ENCODE measurements at regions not wholly inside any gene's neighbourhood (a gene's known extent, or its start where the extent isn't known, plus 50 kb on each side); places are given as distances from the start of the nearest gene placed in this dataset.

- TF ChIP-seq CTCF (IDR thresholded peaks at IDR 0.05 in 4 of 5, conservative IDR thresholded peaks at IDR 0.05 in 1 of 5) (no peak), POLR2A (IDR thresholded peaks at IDR 0.05) (no peak)
Measured at GRCh38 chr10:4481192-4481591, 344.8 kb upstream of the AKR1E2 start.
